ENCODE measurements at regions not wholly inside any gene's neighbourhood (a gene's known extent, or its start where the extent isn't known, plus 50 kb on each side); places are given as distances from the start of the nearest gene placed in this dataset.
A peak's percentile ranks its signal among the peaks of the same experiment; 100 is the strongest.

- H3K36me3 Mint-ChIP-seq, result peaks cover 10% of the 10 kb centered on the region
- Histone ChIP-seq H3K4me1 (no peaks in the 10 kb centered on the region), H3K36me3 (no peaks in the 10 kb centered on the region), H3K79me2 (ENCODE audit: low read depth) (no peaks in the 10 kb centered on the region), H2AFZ (replicated peaks) (no peak overlapping the region), H3K27me3 (no peaks in the 10 kb centered on the region), H3K9ac (no peak overlapping the region), H4K20me1 (ENCODE audit: low read depth) (no peaks in the 10 kb centered on the region), H3K4me2 (no peak overlapping the region), H3K4me3 (no peak overlapping the region), H3K27ac (no peak overlapping the region), H3K9me3 (ENCODE audit: low read depth) (no peaks in the 10 kb centered on the region), H3F3A (ENCODE audit: low read depth) (no peaks in the 10 kb centered on the region)
- no peak overlapping the region for H3K4me3 Mint-ChIP-seq
- H3K27ac Mint-ChIP-seq, result no peak overlapping the region
- TF ChIP-seq CTCF (IDR thresholded peaks at IDR 0.05) (no peak), EZH2 (IDR thresholded peaks at IDR 0.05) (no peak), EZH2phosphoT487 (IDR thresholded peaks at IDR 0.05) (no peak)
- H3K9me3 Mint-ChIP-seq, result peaks cover 19% of the 10 kb centered on the region
- H3K4me1 Mint-ChIP-seq, result peaks cover 5% of the 10 kb centered on the region
- no peak for DNase-seq (ENCODE audit: low spot score)
- H3K27me3 Mint-ChIP-seq (ENCODE audit: insufficient read depth, low read depth), result no peaks in the 10 kb centered on the region
Measured at GRCh38 chr15:67979281-67979680, 74.8 kb upstream of the PIAS1 start.

GRCh38 chr15:67980171-67980570 lies 73.9 kb upstream of the PIAS1 start:
- Mint-ChIP-seq H3K27me3 (ENCODE audit: insufficient read depth, low read depth) (no peaks in the 10 kb centered on the region), H3K27ac (no peak overlapping the region), H3K4me1 (peaks cover 5% of the 10 kb centered on the region), H3K4me3 (no peak overlapping the region), H3K9me3 (peaks cover 15% of the 10 kb centered on the region), H3K36me3 (peaks cover 8% of the 10 kb centered on the region)
- no peak overlapping the region for H2AFZ ChIP-seq (replicated peaks)
- H3K4me1 ChIP-seq, result no peaks in the 10 kb centered on the region
- H3K79me2 ChIP-seq (ENCODE audit: low read depth), result no peaks in the 10 kb centered on the region
- H4K20me1 ChIP-seq (ENCODE audit: low read depth), result no peaks in the 10 kb centered on the region
- no peak for DNase-seq (ENCODE audit: low spot score)
- H3K9me3 ChIP-seq (ENCODE audit: low read depth), result no peaks in the 10 kb centered on the region
- H3K27me3 ChIP-seq, result no peaks in the 10 kb centered on the region
- TF ChIP-seq CTCF (IDR thresholded peaks at IDR 0.05) (no peak), EZH2phosphoT487 (IDR thresholded peaks at IDR 0.05) (no peak), EZH2 (IDR thresholded peaks at IDR 0.05) (no peak)
- no peak overlapping the region for H3K4me3 ChIP-seq
- H3K9ac ChIP-seq, result no peak overlapping the region
- no peak overlapping the region for H3K4me2 ChIP-seq
- H3K27ac ChIP-seq, result no peak overlapping the region
- no peaks in the 10 kb centered on the region for H3K36me3 ChIP-seq
- H3F3A ChIP-seq (ENCODE audit: low read depth), result no peaks in the 10 kb centered on the region

- H3K4me1 ChIP-seq, result no peaks in the 10 kb centered on the region
- no peaks in the 10 kb centered on the region for H3K36me3 ChIP-seq
- H3K79me2 ChIP-seq (ENCODE audit: low read depth), result no peaks in the 10 kb centered on the region
- Mint-ChIP-seq H3K4me1 (peaks cover 7% of the 10 kb centered on the region), H3K4me3 (no peak overlapping the region), H3K27ac (peak overlapping the region; percentile 89), H3K27me3 (ENCODE audit: insufficient read depth, low read depth) (no peaks in the 10 kb centered on the region), H3K36me3 (peaks cover 10% of the 10 kb centered on the region), H3K9me3 (peaks cover 16% of the 10 kb centered on the region)
- no peaks in the 10 kb centered on the region for H3F3A ChIP-seq (ENCODE audit: low read depth)
- TF ChIP-seq EZH2phosphoT487 (IDR thresholded peaks at IDR 0.05) (no peak), CTCF (IDR thresholded peaks at IDR 0.05) (no peak), EZH2 (IDR thresholded peaks at IDR 0.05) (no peak)
- no peak overlapping the region for H2AFZ ChIP-seq (replicated peaks)
- no peak overlapping the region for H3K4me3 ChIP-seq
- no peak overlapping the region for H3K4me2 ChIP-seq
- H3K27me3 ChIP-seq, result no peaks in the 10 kb centered on the region
- no peak for DNase-seq (ENCODE audit: low spot score)
- no peak overlapping the region for H3K9ac ChIP-seq
- no peaks in the 10 kb centered on the region for H4K20me1 ChIP-seq (ENCODE audit: low read depth)
- no peak overlapping the region for H3K27ac ChIP-seq
- H3K9me3 ChIP-seq (ENCODE audit: low read depth), result no peaks in the 10 kb centered on the region
Measured at GRCh38 chr15:67980773-67981685, 73.1 kb upstream of the PIAS1 start.
